NCI-H187 treated with DMSO at 0.1 percent for 48 hours (cell line): ENCODE measurements at regions not wholly inside any gene's neighbourhood (a gene's known extent, or its start where the extent isn't known, plus 50 kb on each side); places are given as distances from the start of the nearest gene placed in this dataset.

Experiments used
- DNase-seq: peaks from one replicate; lab custom pipeline; 2025; lab: John Stamatoyannopoulos, UW

DNA sequence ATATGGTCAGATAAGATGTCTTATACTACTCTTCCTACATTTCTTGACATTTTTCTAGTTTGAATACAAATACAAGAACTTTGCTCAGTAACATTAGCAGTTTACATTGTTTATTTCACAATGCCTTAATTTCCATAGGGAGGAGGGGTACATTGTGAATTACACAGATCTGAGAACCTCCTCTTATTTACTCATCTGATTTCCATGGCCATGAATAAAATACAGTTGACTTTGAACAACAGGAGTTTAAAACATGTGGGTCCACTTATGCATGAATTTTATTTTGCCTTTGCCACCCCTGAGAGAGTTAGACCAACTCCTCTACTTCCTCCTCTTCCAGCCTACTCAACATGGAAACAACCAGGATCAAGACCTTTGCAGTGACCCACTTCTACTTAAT, 67.7 kb downstream of the MGST1 start:
- no peak for DNase-seq

DNA sequence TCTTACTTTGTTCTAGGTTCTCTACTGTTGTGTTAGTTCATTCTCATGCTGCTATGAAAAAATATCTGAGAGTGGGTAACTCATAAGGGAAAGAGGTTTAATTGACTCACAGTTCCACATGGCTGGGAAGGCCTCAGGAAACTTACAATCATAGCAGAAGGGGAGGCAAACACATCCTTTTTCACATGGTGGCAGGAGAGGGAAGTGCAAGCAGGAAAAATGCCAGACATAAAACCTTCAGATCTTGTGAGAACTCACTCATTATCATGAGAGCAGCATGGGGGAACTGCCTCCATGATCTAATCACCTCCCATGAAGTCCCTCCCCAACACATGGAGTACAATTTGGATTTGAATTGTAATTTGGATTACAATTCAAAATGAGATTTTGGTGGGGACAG, 69.6 kb downstream of the MGST1 start:
- no peak for DNase-seq

DNA sequence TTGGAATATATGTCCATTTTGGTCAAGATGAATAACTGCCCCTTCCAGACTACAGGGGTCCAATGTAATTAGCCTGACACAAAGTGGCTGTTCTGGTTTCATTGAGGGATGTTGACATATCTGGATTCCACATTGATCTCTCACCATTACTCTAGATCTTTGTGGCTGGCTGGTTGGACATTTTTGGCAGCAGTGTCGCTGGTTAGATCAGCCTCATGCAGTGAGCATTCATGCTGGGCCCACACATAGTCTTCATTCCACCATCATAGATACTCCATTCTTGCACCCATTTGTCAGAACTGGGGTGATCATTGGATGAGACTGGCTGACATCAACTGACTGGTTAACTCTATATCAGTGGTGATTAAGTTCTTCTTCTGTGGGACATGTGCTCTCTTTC, 74.4 kb downstream of the MGST1 start:
- DNase-seq: no peak

DNA sequence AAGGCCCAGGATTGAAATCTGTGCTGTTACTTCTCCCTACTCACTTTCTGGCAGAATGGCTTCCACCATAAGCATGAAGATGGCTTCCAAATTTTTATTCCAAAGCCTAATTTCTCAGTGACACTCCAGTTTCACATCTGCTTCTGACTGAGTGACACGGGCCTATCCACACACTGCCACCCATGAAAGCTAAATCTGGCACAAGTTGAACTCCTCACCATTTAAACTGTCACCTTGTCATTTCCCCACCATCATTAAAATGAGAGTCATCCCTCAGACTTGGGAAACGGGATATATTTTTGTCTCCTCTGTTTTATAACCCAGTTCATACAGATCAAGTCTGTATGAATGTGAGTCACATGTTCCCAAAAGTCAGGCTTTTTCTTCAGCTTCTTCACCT, 77.1 kb downstream of the MGST1 start:
- DNase-seq: no peak

DNA sequence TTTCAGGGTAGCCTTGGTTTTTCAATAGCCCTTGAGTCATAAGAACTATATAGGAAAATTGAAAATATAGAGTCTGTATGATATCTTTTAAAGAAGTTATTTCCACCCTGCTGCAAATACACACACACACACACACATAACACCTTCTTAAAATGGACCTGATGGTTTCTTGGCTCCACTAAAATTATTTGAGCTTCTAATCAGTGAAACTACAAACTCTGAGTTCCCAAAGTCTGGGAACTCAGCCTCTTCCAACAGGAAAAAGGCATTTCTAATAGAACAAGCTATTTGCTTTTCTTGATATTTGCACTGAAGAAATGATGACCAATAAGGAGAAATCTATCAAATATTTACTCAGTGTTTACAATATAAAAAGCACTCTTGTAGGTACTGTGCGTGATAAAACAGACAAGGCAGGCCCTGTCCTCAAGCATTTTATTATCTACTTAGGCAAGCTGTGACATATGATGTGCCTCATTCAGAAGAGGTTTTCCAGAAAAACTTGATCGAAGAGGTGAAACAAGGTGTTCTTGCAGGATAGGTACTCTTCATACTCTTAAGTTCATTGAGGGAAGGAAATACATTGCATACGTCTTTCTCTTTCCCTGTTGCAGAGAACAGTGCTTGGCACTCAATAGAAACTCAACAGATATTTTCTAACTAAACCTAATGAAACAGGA, 88.6 kb downstream of the MGST1 start:
- no peak for DNase-seq

DNA sequence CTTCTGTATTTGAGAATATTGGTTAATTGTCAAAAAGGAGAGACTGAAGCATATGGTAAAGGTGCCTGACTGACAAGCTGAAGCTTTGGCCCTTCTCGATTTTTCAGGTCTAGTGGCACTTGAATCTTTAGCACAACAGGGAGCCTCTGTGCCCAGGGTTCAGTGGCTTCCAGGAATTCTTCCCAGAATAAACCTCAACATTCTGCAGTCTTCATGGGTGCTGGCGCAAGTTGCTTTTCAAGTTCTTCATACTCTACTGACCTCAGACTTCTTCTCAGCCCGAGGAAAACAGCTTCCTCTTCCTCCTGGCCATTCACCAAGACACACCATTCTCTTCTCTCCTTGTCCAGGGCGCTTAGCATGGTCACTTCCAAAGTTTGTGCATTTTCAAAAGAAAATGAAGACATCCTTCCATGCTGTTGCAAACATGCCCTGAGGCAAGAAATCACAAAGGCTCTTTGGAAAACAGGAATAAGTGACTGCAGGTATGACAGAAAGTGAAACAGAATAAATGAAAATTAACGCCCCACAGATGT, 89.9 kb downstream of the MGST1 start:
- DNase-seq: no peak

DNA sequence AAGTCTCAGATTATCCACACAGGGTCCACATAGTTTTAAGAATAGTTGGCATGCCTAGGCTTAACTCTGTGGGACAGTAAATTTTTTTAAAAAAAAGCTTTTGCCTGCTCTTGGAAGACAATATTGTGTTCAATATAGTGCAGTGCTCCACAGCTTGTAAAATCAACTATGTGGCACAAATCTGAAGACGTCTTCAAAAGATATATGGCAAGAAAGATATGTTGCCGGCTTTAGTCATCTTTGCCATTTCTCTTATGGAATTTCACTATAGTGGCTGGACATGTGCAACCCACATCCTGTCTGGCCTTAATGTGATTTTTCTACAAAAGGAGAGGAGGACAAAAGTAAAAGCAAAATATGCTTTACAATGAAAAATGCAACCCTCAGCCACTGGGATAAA, 90.5 kb downstream of the MGST1 start:
- no peak for DNase-seq

DNA sequence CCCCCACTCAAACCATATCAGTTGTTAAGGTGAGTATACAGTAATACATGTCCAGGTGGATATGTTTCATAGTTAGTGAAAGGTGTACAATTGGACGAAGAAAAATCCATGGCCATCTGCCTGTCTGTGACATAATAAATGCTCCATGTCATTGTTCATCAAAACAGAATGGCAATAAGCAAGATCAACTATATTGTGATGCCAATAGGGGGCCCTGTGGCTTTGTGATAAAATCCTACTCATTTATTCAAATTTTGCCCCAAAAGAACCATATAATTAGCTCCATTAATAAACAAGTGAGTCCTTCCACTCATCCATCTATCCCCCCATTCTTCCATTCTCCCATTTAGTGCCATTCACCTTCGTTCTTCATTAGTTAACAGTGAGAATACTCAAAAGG, 102.0 kb downstream of the MGST1 start:
- no peak for DNase-seq

DNA sequence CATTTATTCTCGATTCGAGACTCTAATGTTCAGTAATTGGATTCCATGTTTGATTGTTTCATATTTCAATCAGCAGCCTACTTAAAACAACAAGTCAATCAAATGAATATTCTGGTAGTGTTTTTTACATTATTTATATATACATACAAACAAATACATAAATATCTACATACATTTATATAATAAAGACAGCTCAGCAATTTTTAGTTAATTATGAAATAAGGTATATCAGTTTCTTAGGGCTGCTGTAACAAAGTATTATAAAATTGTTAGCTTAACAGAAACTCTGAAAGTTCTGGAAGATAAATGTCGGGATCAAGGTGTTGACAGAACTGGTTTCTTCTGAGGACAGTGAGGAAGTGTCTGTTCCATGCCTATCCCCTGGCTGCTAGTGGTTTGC, 105.9 kb downstream of the MGST1 start:
- no peak for DNase-seq

DNA sequence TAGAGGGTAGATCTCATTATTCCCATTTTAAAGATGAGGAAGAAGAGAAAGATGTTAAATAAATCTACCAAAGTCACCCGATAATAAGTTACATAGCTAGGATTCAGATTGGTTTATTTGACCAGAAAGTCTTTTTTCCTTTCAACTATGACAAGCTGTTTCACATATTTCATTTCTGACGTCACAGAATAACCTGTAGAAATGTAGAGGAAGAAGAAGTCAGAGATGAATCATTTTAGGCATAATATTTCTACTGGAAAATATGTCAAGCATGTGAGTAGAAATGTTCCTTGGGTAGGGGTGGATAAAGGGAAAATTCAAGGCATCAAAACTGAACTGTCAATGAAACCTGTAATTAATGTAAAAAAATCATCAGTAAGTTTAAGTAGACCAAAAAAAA, 107.0 kb downstream of the MGST1 start:
- no peak for DNase-seq

DNA sequence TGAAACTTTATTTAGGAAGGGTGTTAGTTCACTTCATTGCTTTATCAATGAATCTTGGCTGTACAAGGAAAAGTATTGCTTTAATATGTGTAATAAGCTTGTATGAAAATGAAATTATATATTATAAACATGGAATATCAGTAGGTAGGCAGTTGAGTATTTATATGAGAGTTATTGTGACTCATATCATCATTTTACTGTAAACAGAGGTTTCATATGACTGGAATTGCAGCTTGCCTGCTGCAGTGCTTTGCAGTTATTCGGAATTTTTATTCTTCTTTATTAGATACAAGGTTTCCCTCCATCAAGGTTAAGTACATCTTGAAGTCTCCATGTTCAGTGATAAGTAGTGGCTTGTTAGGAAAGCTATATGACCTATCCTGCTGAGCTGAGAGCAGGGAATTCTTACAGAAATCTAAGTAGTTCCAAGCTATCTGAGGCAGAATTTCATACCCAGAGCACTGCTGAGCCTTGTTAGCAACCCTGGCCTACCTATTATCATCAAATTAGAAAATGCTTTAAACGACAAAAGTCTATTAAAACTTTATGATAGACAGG, 111.2 kb downstream of the MGST1 start:
- no peak for DNase-seq

DNA sequence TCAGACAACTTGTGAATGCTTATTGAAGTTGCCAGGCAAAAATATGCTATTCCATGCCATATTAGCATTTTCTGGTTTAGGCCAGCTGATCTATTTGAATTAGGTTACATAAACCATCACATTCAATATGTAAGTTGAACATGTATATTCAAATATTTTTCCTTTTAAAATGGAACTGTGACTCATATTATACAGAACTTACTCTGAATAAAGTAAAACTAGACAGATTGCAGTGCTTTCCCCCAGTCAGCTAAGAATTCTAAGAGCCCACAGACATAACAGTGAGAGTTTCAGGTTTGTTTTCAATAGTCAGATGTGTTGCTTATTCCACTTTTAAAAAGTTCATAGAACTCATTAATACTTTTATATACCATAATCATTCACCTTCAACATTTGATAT, 119.8 kb downstream of the MGST1 start:
- no peak for DNase-seq

DNA sequence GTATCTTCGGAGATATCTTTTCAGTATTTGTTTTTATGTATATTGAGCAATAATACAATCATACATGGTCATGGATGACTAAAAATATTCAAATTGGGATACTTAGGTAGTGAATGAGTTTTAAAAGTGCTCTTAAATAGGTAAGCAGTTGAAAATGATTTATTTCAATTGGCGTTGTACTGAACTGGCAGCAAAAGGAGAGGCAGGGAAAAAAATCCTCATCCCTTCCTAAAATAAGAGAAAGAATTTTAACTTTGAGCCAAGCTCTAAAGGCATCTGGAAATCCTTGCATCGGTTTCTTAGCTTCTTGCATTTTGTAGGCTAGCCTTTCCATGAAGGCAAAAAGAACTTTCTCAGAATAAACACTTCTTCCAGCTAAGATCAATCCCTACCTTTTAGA, 125.2 kb downstream of the MGST1 start:
- DNase-seq: no peak

DNA sequence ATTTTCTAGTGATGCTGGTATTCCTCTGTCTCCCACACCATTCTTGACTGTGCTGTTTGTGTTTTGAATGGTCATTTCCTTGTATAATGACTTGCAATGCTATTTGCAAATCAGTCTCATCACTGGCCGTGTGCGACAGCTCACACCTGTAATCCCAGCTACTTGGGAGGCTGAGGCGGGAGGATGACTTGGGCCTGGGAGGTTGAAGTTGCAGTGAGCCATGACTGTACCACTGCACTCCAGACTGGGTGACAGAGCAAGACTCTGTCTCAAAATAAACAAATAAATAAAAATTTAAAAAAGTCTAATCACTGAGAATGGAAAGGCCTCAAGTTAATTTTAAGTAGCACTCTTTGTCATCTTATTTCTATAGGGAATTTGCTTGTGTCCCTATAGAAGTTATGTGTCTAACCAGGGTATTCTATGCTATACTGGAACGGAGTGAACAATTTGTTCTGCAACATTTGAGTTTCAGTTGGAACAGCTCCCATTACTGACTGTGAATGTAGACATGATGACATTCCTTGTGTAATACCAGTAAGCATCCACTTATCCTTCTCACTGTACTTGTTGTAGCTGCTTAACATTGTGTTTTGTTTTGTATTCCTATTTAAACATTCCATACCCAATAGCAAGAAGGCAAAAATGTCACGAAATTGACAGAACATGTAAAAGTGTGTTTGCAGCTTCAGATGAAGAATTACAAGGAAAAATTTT, 126.3 kb downstream of the MGST1 start:
- peak; percentile 14 for DNase-seq

DNA sequence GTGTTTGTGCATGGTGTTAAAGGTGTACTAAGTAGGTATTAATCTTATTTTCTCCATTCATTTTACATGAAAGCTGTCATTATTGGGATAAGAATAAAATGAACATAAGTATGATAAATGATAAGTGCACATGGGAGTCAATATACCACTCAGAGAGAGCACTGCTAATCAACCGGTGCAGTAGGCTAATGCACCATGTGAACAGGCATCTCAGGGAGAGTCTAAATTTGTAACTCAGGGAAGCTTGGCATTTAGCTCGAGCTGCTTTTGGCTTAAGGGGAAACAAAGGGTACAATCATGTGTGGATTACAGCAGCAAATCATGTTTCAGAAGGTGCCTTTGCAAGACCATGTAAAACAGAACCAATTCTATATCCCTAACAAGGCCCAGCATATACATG, 127.4 kb downstream of the MGST1 start:
- DNase-seq: no peak

DNA sequence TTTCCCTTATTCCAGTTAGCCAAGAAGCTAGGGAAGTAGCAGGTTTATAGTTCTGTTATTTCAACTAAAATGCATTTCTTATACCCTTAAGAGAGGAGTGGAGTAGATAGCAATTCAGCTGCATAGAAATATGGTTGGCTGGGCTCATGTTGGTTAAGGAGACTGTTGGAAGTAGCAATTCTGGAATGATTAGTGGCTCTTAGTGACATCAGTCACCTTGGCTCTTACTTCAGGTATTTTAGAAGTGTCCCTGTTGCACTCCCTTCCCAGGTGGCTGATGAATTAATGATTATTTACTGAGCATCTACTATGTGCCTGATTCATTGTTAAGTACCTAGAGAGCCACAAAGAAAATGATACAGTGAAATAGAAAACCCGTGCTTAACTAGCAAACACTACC, 128.1 kb downstream of the MGST1 start:
- no peak for DNase-seq

DNA sequence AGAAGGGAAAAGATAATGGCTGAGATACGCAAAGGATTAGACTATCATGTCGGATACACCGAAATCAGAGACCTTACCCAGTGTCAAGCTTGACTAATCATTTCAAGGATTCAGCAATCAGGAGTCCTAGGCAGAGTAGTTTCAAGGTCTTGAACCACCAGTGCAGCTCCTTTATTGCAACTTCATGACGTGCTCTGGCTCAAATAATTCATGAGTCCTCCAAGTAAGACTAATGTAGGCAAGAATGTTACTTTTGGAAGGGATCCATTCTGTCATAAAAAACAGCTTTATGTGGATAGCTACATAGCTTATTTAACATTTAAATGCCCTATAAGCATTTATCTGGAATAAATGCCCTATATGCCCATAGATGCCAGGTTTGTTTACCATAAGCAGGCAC, 123.2 kb downstream of the LMO3 start:
- DNase-seq: no peak

DNA sequence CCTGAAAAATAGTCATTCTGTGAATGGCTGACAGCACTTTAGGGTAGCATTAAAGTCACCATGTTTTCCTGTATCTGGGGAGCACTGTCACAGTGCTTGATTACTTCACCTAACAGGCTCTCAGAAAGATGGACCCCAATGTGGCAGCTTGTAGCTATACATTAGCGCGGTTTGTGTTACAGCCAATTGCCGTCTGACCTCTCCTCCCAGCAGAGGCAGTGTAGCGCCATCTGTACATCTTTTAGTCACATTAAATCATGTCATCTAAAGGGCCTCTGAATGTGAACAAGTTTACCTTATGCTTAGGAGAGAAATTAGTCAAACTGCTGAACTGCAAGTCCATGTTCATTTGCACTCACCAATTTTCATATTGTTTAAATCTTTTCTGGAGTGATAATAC, 113.7 kb downstream of the LMO3 start:
- no peak for DNase-seq

DNA sequence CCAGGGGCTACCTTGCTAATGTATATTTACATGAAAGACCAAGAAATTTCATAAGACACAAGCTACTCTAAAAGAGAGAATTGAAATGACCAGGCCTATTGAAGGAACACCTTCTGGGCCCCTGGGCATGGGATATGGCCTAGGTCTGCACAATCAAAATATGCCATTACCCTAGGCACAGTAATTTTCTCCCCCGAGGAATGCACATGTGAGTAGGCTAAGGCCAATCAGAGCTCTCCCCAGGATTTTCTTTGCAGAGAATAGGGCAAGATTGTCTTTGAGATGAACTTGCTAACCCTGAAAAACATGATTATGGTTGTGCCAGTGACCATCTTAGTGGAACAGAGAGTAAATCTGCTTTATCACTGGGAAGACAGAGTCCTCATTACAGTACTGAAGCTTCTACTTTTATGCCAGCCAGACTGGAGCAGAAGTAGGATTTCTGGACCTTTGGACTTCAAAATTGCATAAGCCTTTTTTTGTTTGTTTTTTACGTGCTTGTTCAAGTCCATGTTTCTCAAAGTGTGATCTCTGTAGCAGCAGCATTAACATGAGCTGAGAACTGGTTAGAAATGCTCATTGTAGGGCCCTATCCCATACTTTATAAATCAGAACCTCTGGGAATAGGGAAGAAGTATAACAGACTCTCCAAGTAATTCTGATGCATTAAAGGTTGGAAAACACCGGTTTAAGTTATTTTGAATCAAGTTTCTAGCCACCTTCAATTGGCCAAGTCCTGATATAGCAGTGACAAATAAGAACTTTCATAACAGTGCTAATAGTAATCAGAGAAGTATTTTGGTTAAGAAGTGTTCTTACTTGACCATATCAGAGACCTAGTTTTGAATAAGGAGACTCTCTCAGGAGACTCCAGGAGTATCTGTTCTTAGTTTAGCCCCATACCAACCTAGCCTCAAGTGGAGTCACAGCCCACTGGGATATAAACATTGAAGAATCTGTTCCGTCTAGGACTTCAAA, 112.9 kb downstream of the LMO3 start:
- no peak for DNase-seq

DNA sequence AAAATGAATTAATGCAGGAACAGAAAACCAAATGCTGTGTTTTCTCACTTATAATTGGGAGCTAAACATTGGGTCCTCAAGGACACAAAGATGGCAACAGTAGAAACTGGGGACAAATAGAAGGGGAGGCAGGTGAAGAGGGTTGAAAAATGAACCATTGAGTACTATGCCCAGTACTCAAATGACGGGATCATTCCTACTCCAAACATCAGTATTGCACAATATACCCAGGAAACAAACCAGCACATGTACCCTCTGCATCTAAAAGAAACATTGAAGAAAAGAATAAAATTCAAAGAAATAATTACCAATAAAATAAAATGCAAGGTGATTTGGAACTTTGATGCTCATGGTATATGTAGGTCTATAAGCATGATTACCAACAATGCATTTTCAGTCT, 110.8 kb downstream of the LMO3 start:
- no peak for DNase-seq
